IMR-90 (cell line): ENCODE measurements at regions not wholly inside any gene's neighbourhood (a gene's known extent, or its start where the extent isn't known, plus 50 kb on each side); places are given as distances from the start of the nearest gene placed in this dataset.

Source experiments
- ATAC-seq: fragments of 200-7000 bp; cut with Tn5 transposase; 2 replicates; pipeline ENCODE4 v1.9.1; 2020; ENCODE audit warnings: low read depth, mild to moderate bottlenecking, moderate library complexity
- BruUV-seq: library from RNA; stranded (reverse); fragments of 400-500 nt; replicated peaks from 2 replicates; lab custom pipeline; 2021; lab: Mats Ljungman, UMichigan
- CTCF ChIA-PET: fragments of 300-600 bp; formaldehyde crosslinking; extraction: SDS; loops from one replicate; lab custom pipeline; 2021; ENCODE audit warnings: antibody characterized with exemption; lab: Yijun Ruan, JAX
- POLR2A ChIA-PET: fragments of 300-600 bp; sonication (Branson Sonifier 250); formaldehyde crosslinking; loops from one replicate; lab custom pipeline; 2022; ENCODE audit warnings: antibody characterized with exemption; ENCODE audit not compliant: unreplicated experiment; lab: Charles Lee
- DNase-seq: peaks from one replicate; pipeline ENCODE4 v3.0.0; 2013
- H2AFZ ChIP-seq: replicated peaks from 2 replicates; pipeline ENCODE3; 2013; ENCODE audit warnings: low read length, mild to moderate bottlenecking; ENCODE audit not compliant: poor library complexity
- H2AK5ac ChIP-seq: 2 replicates; pipeline ENCODE4 v1.6.1; 2013; ENCODE audit warnings: low read depth, low read length, inconsistent platforms
- H2AK9ac ChIP-seq: replicated peaks from 2 replicates; pipeline ENCODE3; 2013; ENCODE audit warnings: mild to moderate bottlenecking, low read depth, low read length, moderate library complexity; ENCODE audit not compliant: poor library complexity
- H2BK120ac ChIP-seq: 2 replicates; pipeline ENCODE4 v1.6.1; 2013; ENCODE audit warnings: low read depth, low read length, inconsistent platforms
- H2BK15ac ChIP-seq: 3 replicates; pipeline ENCODE4 v1.6.1; 2013; ENCODE audit warnings: low read depth, low read length, inconsistent platforms
- H2BK20ac ChIP-seq: 2 replicates; pipeline ENCODE4 v1.6.1; 2013; ENCODE audit warnings: low read depth, mild to moderate bottlenecking, inconsistent platforms, low read length, moderate library complexity
- H2BK5ac ChIP-seq: 2 replicates; pipeline ENCODE4 v1.6.1; 2013; ENCODE audit warnings: mild to moderate bottlenecking, low read depth, low read length, inconsistent platforms; ENCODE audit not compliant: poor library complexity, severe bottlenecking
- H3K14ac ChIP-seq: replicated peaks from 2 replicates; pipeline ENCODE4 v1.6.1; 2013; ENCODE audit warnings: low read depth, low read length, inconsistent platforms
- H3K18ac ChIP-seq: 2 replicates; pipeline ENCODE4 v1.6.1; 2013; ENCODE audit warnings: low read depth, low read length, control low read depth
- H3K23ac ChIP-seq: 2 replicates; pipeline ENCODE4 v1.6.1; 2013; ENCODE audit warnings: low read depth, low read length, inconsistent platforms
- H3K27ac ChIP-seq: 2 replicates; pipeline ENCODE4 v1.5.1; 2013; ENCODE audit warnings: mild to moderate bottlenecking, control low read depth, low read length; ENCODE audit not compliant: insufficient read depth
- H3K27me3 ChIP-seq: 2 replicates; pipeline ENCODE4 v1.6.1; 2013; ENCODE audit warnings: low read length; ENCODE audit not compliant: control insufficient read depth, insufficient read depth
- H3K36me3 ChIP-seq: 2 replicates; pipeline ENCODE4 v1.6.1; 2013; ENCODE audit warnings: low read length, mixed read lengths; ENCODE audit not compliant: control insufficient read depth, insufficient read depth
- H3K4ac ChIP-seq: 2 replicates; pipeline ENCODE4 v1.6.1; 2013; ENCODE audit warnings: low read depth, low read length, inconsistent platforms
- H3K4me1 ChIP-seq: 2 replicates; pipeline ENCODE4 v1.6.1; 2013; ENCODE audit warnings: low read length, mixed read lengths; ENCODE audit not compliant: control insufficient read depth, insufficient read depth
- H3K4me2 ChIP-seq: 2 replicates; pipeline ENCODE4 v1.6.1; 2013; ENCODE audit warnings: low read depth, mild to moderate bottlenecking, control low read depth, low read length, moderate library complexity
- H3K4me3 ChIP-seq: 2 replicates; pipeline ENCODE4 v1.5.1; 2013; ENCODE audit warnings: low read depth, mild to moderate bottlenecking, control low read depth, low read length, moderate library complexity; ENCODE audit not compliant: insufficient read depth
- H3K56ac ChIP-seq: 2 replicates; pipeline ENCODE4 v1.6.1; 2013; ENCODE audit warnings: low read length, inconsistent platforms; ENCODE audit not compliant: insufficient read depth; ENCODE audit errors: extremely low read depth
- H3K79me1 ChIP-seq, 2 experiments: 2 replicates each; pipeline ENCODE4 v1.6.1; 2013; ENCODE audit warnings: low read length in 2 of 2, inconsistent platforms in 1 of 2, low read depth in 1 of 2
- H3K9ac ChIP-seq: 2 replicates; pipeline ENCODE4 v1.6.1; 2013; ENCODE audit warnings: low read depth, low read length, control low read depth
- H3K9me1 ChIP-seq: 2 replicates; pipeline ENCODE4 v1.6.1; 2013; ENCODE audit warnings: low read length, inconsistent platforms; ENCODE audit not compliant: insufficient read depth
- H3K9me3 ChIP-seq: 2 replicates; pipeline ENCODE4 v1.6.1; 2013; ENCODE audit warnings: low read length; ENCODE audit not compliant: control insufficient read depth, insufficient read depth
- H4K20me1 ChIP-seq: 2 replicates; pipeline ENCODE4 v1.6.1; 2013; ENCODE audit warnings: low read length, inconsistent platforms; ENCODE audit not compliant: insufficient read depth
- H4K5ac ChIP-seq: 2 replicates; pipeline ENCODE4 v1.6.1; 2013; ENCODE audit warnings: mild to moderate bottlenecking, low read depth, low read length, control low read depth
- H4K8ac ChIP-seq, 2 experiments: 2 replicates each; pipeline ENCODE4 v1.6.1; 2013; ENCODE audit warnings: low read depth in 2 of 2, low read length in 2 of 2, control low read depth in 1 of 2, inconsistent platforms in 1 of 2
- H4K91ac ChIP-seq: 2 replicates; pipeline ENCODE4 v1.6.1; 2013; ENCODE audit warnings: low read depth, low read length, inconsistent platforms; ENCODE audit not compliant: insufficient read depth
- BHLHE40 ChIP-seq: fragments of 150-350 bp; IDR thresholded peaks from 2 replicates; pipeline ENCODE4 v1.6.1; 2016; ENCODE audit warnings: mild to moderate bottlenecking, low read depth, low read length
- CEBPB ChIP-seq: IDR thresholded peaks from 2 replicates; pipeline ENCODE4 v1.6.1; 2012; ENCODE audit warnings: low read depth, low read length, improper control_type of control experiment
- CHD1 ChIP-seq: IDR thresholded peaks from 2 replicates; pipeline ENCODE4 v1.6.1; 2012; ENCODE audit warnings: low read depth, low read length, improper control_type of control experiment
- CTCF ChIP-seq: conservative IDR thresholded peaks from 2 replicates; pipeline ENCODE4 v1.5.1; 2012; ENCODE audit warnings: mild to moderate bottlenecking, low read depth, low read length, improper control_type of control experiment
- ELK1 ChIP-seq: fragments of 150-350 bp; IDR thresholded peaks from 2 replicates; pipeline ENCODE4 v1.6.1; 2016; ENCODE audit warnings: low read depth, mild to moderate bottlenecking, low read length, moderate library complexity, borderline replicate concordance
- FOS ChIP-seq: fragments of 150-350 bp; IDR thresholded peaks from 2 replicates; pipeline ENCODE4 v1.6.1; 2016; ENCODE audit warnings: low read depth, low read length
- MAFK ChIP-seq: IDR thresholded peaks from 2 replicates; pipeline ENCODE4 v1.6.1; 2012; ENCODE audit warnings: low read depth, low read length, improper control_type of control experiment
- MXI1 ChIP-seq: IDR thresholded peaks from 2 replicates; pipeline ENCODE4 v1.6.1; 2012; ENCODE audit warnings: low read depth, mild to moderate bottlenecking, low read length, moderate library complexity, borderline replicate concordance
- NFE2L2 ChIP-seq: fragments of 150-350 bp; IDR thresholded peaks from 2 replicates; pipeline ENCODE4 v1.6.1; 2016; ENCODE audit warnings: low read depth, mild to moderate bottlenecking, low read length
- POLR2A ChIP-seq: IDR thresholded peaks from 2 replicates; pipeline ENCODE4 v1.6.1; 2012; ENCODE audit warnings: mild to moderate bottlenecking, low read depth, low read length
- RCOR1 ChIP-seq: IDR thresholded peaks from 2 replicates; pipeline ENCODE4 v1.6.1; 2012; ENCODE audit warnings: mild to moderate bottlenecking, low read length, improper control_type of control experiment; ENCODE audit not compliant: insufficient replicate concordance
- RFX5 ChIP-seq: IDR thresholded peaks from 2 replicates; pipeline ENCODE4 v1.8.0; 2012; ENCODE audit warnings: low read depth, mild to moderate bottlenecking, low read length, moderate library complexity
- SMC3 ChIP-seq: fragments of 150-350 bp; IDR thresholded peaks from 2 replicates; pipeline ENCODE4 v1.6.1; 2016; ENCODE audit warnings: low read depth, mild to moderate bottlenecking, antibody characterized with exemption, low read length, moderate library complexity
- USF2 ChIP-seq: fragments of 150-350 bp; IDR thresholded peaks from 2 replicates; pipeline ENCODE4 v1.6.1; 2017; ENCODE audit warnings: mild to moderate bottlenecking, antibody characterized with exemption, low read length, low read depth
- WGBS, 2 experiments: methylation state at CpG; one replicate each; pipeline versions ENCODE4 v1.1.5 to v1.1.7; 2013; ENCODE audit warnings: missing lambda C conversion rate in 2 of 2; ENCODE audit not compliant: insufficient read length in 1 of 2; ENCODE audit errors: extremely low coverage in 2 of 2; 5-methylcytosine and 5-hydroxymethylcytosine counted together
- dilution Hi-C: fragments of 300-500 bp; cut with HindIII; formaldehyde crosslinking; loops from one replicate; pipeline ENCODE4 v1.14.3; 2018; ENCODE audit warnings: low sequenced_read_pairs; ENCODE audit not compliant: unreplicated experiment
- in situ Hi-C: fragments of 300-500 bp; cut with MboI; formaldehyde crosslinking; loops from 3 replicates; pipeline ENCODE4 v1.14.3; 2019; ENCODE audit warnings: low sequenced_read_pairs, inconsistent platforms, mixed read lengths
- intact Hi-C: fragments of 100-400 bp; cut with micrococcal nuclease; formaldehyde crosslinking; loops from 2 replicates; pipeline ENCODE4 v1.10.0; 2022

GRCh38 chr2:7997279-7997678, 684.6 kb upstream of the ID2 start:
- Histone ChIP-seq H3K27ac (no peak overlapping the region), H2BK120ac (no peak overlapping the region), H2AFZ (no peak overlapping the region), H3K4me3 (no peak overlapping the region), H4K5ac (no peak overlapping the region), H2AK9ac (no peak overlapping the region), H3K14ac (no peak overlapping the region), H3K9me3 (no peaks in the 10 kb centered on the region), H4K91ac (no peak overlapping the region), H3K9me1 (peaks cover 3% of the 10 kb centered on the region), H3K4me1 (peaks cover 6% of the 10 kb centered on the region; the same call in 1 of the 2 replicates), H3K9ac (no peak overlapping the region), H2BK15ac (no peak overlapping the region), H3K27me3 (no peaks in the 10 kb centered on the region), H4K20me1 (no peaks in the 10 kb centered on the region), H2AK5ac (no peak overlapping the region), H3K23ac (no peak overlapping the region), H3K4ac (no peak overlapping the region), H2BK5ac (no peak overlapping the region), H3K36me3 (no peaks in the 10 kb centered on the region), H3K18ac (no peak overlapping the region), H3K79me1 (no peaks in the 10 kb centered on the region), H2BK20ac (no peak overlapping the region), H3K4me2 (no peak overlapping the region), H4K8ac (no peak overlapping the region), H3K56ac (no peak overlapping the region)
- BruUV-seq, result no TSS peak
- ATAC-seq (no peak), DNase-seq (no peak)
- TF ChIP-seq RFX5 (no peak), FOS (no peak), RCOR1 (no peak), MXI1 (no peak), CEBPB (no peak), USF2 (no peak), BHLHE40 (no peak), NFE2L2 (no peak), CTCF (no peak), MAFK (no peak), CHD1 (no peak), POLR2A (no peak), SMC3 (no peak), ELK1 (no peak)
- POLR2A ChIA-PET, result no interaction called here
- in situ Hi-C loops (no loop called here), intact Hi-C loops (no loop called here), dilution Hi-C loops (no loop called here)
- CTCF ChIA-PET, result no interaction called here
- no CpG with 5 or more reads among the region's 2 CpGs for WGBS, 2 experiments
